ENCODE measurements at regions not wholly inside any gene's neighbourhood (a gene's known extent, or its start where the extent isn't known, plus 50 kb on each side); places are given as distances from the start of the nearest gene placed in this dataset.

DNA sequence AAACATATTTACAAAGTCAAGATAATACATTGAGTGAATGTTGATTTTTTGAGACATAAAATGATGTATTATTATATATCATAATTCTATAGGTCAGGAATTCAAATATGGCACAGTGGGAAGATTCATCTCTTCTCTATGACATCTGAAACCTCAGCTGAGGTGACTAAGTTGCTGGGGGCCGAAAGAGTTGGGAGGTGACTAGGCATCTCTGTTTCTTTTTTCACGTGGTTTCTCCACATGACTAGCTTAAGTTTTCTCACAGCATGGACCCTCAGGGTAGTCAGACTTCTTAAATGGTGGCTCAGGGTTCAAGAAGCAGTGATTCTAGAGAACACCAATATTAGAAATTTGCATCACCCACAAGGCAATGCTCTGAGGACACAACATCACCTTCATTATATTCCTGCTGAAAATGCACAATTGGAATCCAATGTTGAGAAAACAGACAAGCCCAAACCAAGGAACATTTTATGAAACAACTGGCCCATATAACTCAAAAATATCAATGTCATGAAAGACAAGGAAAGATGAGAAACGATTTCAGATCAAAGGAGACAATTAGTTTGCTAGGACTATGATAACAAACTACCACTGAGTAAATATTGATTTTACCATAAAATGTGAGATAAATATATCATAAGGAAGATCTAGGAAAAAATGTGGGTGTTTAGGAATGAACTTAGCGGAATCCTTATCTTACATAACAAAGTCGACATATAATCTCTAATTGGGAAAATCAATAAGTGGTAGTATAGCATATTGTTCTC lies 273.3 kb upstream of the IRAK1BP1 start:
- TF ChIP-seq POLR2AphosphoS5 (IDR thresholded peaks at IDR 0.05; ENCODE audit: low read depth, low read length): no peak
- TF ChIP-seq ELF1 (IDR thresholded peaks at IDR 0.05): no peak
- no peak for TF ChIP-seq EZH2phosphoT487 (IDR thresholded peaks at IDR 0.05; ENCODE audit: borderline replicate concordance, low read depth)
- TF ChIP-seq, protein P1, sequence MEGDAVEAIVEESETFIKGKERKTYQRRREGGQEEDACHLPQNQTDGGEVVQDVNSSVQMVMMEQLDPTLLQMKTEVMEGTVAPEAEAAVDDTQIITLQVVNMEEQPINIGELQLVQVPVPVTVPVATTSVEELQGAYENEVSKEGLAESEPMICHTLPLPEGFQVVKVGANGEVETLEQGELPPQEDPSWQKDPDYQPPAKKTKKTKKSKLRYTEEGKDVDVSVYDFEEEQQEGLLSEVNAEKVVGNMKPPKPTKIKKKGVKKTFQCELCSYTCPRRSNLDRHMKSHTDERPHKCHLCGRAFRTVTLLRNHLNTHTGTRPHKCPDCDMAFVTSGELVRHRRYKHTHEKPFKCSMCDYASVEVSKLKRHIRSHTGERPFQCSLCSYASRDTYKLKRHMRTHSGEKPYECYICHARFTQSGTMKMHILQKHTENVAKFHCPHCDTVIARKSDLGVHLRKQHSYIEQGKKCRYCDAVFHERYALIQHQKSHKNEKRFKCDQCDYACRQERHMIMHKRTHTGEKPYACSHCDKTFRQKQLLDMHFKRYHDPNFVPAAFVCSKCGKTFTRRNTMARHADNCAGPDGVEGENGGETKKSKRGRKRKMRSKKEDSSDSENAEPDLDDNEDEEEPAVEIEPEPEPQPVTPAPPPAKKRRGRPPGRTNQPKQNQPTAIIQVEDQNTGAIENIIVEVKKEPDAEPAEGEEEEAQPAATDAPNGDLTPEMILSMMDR (IDR thresholded peaks at IDR 0.05): no peak
- TF ChIP-seq, protein P2, sequence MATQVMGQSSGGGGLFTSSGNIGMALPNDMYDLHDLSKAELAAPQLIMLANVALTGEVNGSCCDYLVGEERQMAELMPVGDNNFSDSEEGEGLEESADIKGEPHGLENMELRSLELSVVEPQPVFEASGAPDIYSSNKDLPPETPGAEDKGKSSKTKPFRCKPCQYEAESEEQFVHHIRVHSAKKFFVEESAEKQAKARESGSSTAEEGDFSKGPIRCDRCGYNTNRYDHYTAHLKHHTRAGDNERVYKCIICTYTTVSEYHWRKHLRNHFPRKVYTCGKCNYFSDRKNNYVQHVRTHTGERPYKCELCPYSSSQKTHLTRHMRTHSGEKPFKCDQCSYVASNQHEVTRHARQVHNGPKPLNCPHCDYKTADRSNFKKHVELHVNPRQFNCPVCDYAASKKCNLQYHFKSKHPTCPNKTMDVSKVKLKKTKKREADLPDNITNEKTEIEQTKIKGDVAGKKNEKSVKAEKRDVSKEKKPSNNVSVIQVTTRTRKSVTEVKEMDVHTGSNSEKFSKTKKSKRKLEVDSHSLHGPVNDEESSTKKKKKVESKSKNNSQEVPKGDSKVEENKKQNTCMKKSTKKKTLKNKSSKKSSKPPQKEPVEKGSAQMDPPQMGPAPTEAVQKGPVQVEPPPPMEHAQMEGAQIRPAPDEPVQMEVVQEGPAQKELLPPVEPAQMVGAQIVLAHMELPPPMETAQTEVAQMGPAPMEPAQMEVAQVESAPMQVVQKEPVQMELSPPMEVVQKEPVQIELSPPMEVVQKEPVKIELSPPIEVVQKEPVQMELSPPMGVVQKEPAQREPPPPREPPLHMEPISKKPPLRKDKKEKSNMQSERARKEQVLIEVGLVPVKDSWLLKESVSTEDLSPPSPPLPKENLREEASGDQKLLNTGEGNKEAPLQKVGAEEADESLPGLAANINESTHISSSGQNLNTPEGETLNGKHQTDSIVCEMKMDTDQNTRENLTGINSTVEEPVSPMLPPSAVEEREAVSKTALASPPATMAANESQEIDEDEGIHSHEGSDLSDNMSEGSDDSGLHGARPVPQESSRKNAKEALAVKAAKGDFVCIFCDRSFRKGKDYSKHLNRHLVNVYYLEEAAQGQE (IDR thresholded peaks at IDR 0.05; ENCODE audit: low read depth, low read length): no peak
- no peak for TF ChIP-seq RXRA (IDR thresholded peaks at IDR 0.05; ENCODE audit: borderline replicate concordance, low read depth)
- TF ChIP-seq RAD21 (IDR thresholded peaks at IDR 0.05; ENCODE audit: low read length): no peak
- no peak for TF ChIP-seq TCF12 (IDR thresholded peaks at IDR 0.05)
- no peak for TF ChIP-seq EP300 (IDR thresholded peaks at IDR 0.05; ENCODE audit: borderline replicate concordance in 1 of 2, low read depth in 1 of 2, low read length in 1 of 2)
